Left cardiac atrium (tissue), 4 donors: ENCODE measurements at regions not wholly inside any gene's neighbourhood (a gene's known extent, or its start where the extent isn't known, plus 50 kb on each side); places are given as distances from the start of the nearest gene placed in this dataset.

Experiments
- ATAC-seq, 2 donors: fragments of 200-7000 bp; cut with Tn5 transposase; one replicate each; pipeline ENCODE4 v1.9.1; 2020; ENCODE audit warnings: mild to moderate bottlenecking in 2 of 2, moderate library complexity in 2 of 2
- DNase-seq: peaks from one replicate; pipeline ENCODE4 v3.0.0-alpha.2; 2020
- intact Hi-C, 2 donors: fragments of 100-400 bp; cut with DNase I; formaldehyde crosslinking; loops; one replicate each; pipeline versions ENCODE4 v1.14.1 to v1.15.1; 2022 to 2023
- donor health status: DM: no; HTN: yes; CAD: no.
- donor health status: DM: no; HTN: yes; CAD: no; lungs with severe emphysema.
- donor health status: DM: yes; HTN: yes; CAD: no.
- donor health status: Dilated cardiomyopathy.

GRCh38 chr4:27861381-27861787 is 1000.7 kb downstream of the STIM2 start:
- ATAC-seq = peak; percentile 47 to 70
- intact Hi-C loops = no loop called here
- DNase-seq = no peak

- DNase-seq (no peak), ATAC-seq (no peak)
- intact Hi-C loops = no loop called here
Measured at GRCh38 chr4:27861802-27862201, 1001.2 kb downstream of the STIM2 start.

- intact Hi-C loops = no loop called here
- DNase-seq = no peak
- no peak for ATAC-seq
Measured at GRCh38 chr4:27873596-27873995, 1013.0 kb downstream of the STIM2 start.

- intact Hi-C loops = no loop called here
- ATAC-seq (no peak), DNase-seq (no peak)
Measured at GRCh38 chr4:27881705-27882104, 1021.1 kb downstream of the STIM2 start.

GRCh38 chr4:27886120-27886519 is 1025.5 kb downstream of the STIM2 start:
- DNase-seq (no peak), ATAC-seq (no peak)
- intact Hi-C loops = no loop called here

- intact Hi-C loops = no loop called here
- no peak for ATAC-seq
Measured at GRCh38 chr4:27887646-27888045, 1027.0 kb downstream of the STIM2 start.

GRCh38 chr4:27888505-27888904 is 1027.9 kb downstream of the STIM2 start:
- DNase-seq (no peak), ATAC-seq (no peak)
- intact Hi-C loops = no loop called here

More at GRCh38 chr4:27887646-27888045, 1027.0 kb downstream of the STIM2 start:
- DNase-seq = no peak

- DNase-seq (no peak), ATAC-seq (no peak)
- intact Hi-C loops = no loop called here
Measured at GRCh38 chr4:27894951-27895350, 1034.3 kb downstream of the STIM2 start.

- ATAC-seq (no peak), DNase-seq (no peak)
- intact Hi-C loops = no loop called here
Measured at GRCh38 chr4:27908356-27908755, 1047.7 kb downstream of the STIM2 start.

- intact Hi-C loops = no loop called here
- no peak for DNase-seq
- no peak for ATAC-seq
Measured at GRCh38 chr4:27910227-27910626, 1049.6 kb downstream of the STIM2 start.

- DNase-seq (no peak), ATAC-seq (no peak)
- intact Hi-C loops = no loop called here
Measured at GRCh38 chr4:27911047-27911446, 1050.4 kb downstream of the STIM2 start.

GRCh38 chr4:27913738-27914137 is 1053.1 kb downstream of the STIM2 start:
- intact Hi-C loops = no loop called here
- ATAC-seq = no peak

GRCh38 chr4:27915822-27916221 is 1055.2 kb downstream of the STIM2 start:
- ATAC-seq = no peak
- intact Hi-C loops = no loop called here
- no peak for DNase-seq

More at GRCh38 chr4:27913738-27914137, 1053.1 kb downstream of the STIM2 start:
- no peak for DNase-seq

GRCh38 chr4:27916452-27917184 is 1056.0 kb downstream of the STIM2 start:
- intact Hi-C loops = no loop called here
- peak in 1 of 2 donors; percentile 23 for ATAC-seq
- DNase-seq = no peak

- no peak for ATAC-seq
- intact Hi-C loops = no loop called here
- no peak for DNase-seq
Measured at GRCh38 chr4:27917381-27917780, 1056.7 kb downstream of the STIM2 start.

GRCh38 chr4:27921231-27921630 is 1060.6 kb downstream of the STIM2 start:
- ATAC-seq (no peak), DNase-seq (no peak)
- intact Hi-C loops = no loop called here

GRCh38 chr4:27928761-27929540 is 1068.3 kb downstream of the STIM2 start:
- DNase-seq (no peak), ATAC-seq (peak in 1 of 2 donors; percentile 55)
- intact Hi-C loops = no loop called here

GRCh38 chr4:27930291-27930690 is 1069.7 kb downstream of the STIM2 start:
- intact Hi-C loops = no loop called here
- ATAC-seq = no peak
- DNase-seq = no peak

- ATAC-seq (no peak), DNase-seq (no peak)
- intact Hi-C loops = no loop called here
Measured at GRCh38 chr4:27930976-27931375, 1070.3 kb downstream of the STIM2 start.

GRCh38 chr4:27931584-27931983 is 1070.9 kb downstream of the STIM2 start:
- intact Hi-C loops = no loop called here
- ATAC-seq = no peak
- DNase-seq = no peak

GRCh38 chr4:27934871-27935270 is 1074.2 kb downstream of the STIM2 start:
- intact Hi-C loops = no loop called here
- ATAC-seq = no peak
- DNase-seq = no peak
